ENCODE measurements at regions not wholly inside any gene's neighbourhood (a gene's known extent, or its start where the extent isn't known, plus 50 kb on each side); places are given as distances from the start of the nearest gene placed in this dataset.
A peak's percentile ranks its signal among the peaks of the same experiment; 100 is the strongest.

DNA sequence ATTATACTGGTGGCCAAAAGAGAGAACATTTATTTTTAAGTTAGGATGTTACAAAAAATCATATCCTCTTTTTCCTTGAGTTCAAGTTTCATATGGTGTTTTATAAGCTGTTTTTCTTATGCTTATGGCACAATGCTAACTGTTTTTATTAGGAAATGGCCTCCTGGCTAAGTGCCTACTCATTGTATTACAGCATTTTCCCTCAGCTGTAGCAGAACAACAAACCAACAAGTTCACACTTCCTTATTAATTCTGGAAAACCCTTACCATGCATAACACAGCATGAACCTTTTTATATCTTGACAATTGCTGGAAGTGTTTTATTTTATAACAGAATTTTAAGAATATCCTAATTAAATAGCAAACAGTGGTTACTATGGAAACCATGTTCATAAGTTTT is 165.8 kb downstream of the GASK1B start:
- DNase-seq, result no peak

DNA sequence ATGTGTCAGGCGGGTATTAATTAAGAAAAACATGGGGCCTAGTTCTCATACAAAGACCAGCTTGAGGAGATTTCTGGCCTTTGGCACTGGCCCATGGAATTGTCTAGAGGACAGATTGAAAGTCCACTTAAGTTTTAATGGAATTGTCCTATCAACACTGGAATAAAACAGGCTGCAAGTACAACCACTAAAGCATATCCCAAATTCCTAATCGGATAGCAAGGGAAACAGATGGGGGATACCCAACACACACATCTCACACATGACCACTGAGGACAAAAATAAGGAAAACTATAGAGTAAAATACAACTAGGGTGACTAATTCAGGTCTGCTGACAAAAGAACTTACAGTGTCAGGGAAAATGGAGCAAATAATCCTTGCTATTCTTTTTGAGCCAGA is 167.8 kb downstream of the GASK1B start:
- no peak for DNase-seq

DNA sequence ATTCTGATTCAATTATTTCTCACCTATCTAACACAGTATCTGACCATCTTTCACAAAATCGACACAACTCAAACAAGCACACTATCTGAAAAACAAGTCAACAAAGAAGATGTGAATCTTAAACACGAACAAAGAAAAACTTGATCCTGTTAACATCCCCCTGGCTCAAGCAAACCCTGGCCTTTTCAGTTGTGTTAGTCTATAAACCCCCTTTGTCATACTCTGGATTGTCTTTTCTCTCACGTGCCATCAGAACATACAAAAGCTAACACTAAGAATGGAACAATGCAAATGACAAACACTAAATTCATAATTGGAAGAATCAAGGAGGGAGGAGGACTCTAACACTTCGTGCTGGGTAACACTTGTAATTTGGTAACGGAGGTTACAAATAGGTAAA is 168.7 kb downstream of the GASK1B start:
- DNase-seq, result no peak

DNA sequence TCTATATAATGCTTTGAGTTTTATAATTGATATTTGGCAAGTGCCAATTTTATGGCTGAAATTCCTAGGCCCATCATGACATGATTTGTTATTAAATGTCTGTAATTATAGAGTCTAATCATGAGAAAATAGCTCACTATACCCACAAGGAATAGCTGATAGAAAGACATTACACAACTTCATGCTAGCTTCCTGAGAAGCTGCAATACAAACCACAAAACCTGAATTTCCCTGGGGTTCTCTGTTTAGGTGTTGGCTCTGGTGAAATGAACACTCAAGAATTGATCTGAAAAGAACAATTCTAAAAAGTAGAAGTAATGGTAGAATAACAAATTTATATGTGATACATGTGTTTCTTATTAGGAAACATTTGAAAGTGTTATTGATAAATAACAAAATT is 169.6 kb downstream of the GASK1B start:
- no peak for DNase-seq

DNA sequence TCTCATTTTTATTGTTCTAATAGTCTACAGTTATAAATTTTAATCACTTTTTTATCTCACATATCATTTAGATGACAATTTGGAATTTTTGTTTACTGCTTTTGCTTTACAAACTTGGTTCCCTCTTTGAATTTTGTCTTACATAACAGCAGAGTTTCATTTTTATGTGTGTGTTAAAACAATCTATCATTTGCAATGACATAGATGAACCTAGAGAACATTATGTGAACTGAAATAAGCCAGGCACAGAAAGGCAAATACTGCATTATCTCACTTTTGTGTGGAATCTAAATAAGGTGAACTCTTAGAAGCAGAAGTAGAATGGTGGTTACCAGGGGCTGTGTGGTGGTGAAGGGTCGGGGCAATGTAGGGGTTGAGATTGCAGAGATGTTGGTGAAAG is 170.7 kb downstream of the GASK1B start:
- no peak for DNase-seq

DNA sequence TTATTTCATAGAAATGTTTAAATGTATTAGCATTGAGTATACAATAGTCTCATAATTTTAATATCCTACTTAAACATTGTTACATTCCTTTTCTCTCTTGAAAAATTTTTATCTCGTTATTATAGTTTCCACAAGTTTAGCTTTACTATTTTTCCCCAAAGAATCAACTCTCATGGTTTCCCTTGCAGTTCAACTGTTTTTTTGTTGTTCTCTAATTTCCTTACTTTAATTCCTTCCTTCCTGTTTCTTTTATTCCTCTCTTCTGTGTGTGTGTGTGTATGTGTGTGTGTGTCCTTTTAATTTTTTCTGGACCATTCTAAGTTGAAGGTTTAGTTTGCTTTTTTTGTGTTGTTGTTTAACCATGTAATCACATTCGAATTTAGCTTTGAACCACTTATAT is 171.1 kb downstream of the GASK1B start:
- DNase-seq, result no peak

DNA sequence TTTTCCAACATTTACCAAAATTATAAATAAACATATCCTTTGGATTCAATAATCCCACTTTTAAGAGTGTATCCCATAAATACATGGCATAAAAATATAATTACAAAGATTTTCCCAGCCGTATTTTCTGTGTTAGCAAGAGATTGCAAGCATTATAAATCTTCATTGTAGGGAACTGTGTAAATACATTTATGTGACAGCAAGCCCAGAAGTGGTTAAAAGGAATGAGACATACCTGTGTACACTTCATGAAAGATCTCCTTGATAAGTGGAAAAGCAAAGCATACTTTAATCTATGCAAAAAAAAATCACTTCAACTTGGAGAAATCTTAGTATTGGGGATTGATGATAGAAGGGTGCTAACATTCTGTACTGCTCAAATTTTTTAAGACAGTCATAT is 173.1 kb downstream of the GASK1B start:
- no peak for DNase-seq

- no peak for DNase-seq
Observed at GRCh38 chr4:157997296-157997695, 175.5 kb downstream of the GASK1B start.

GRCh38 chr4:157996061-157997028 is 176.5 kb downstream of the GASK1B start:
- DNase-seq, result no peak

DNA sequence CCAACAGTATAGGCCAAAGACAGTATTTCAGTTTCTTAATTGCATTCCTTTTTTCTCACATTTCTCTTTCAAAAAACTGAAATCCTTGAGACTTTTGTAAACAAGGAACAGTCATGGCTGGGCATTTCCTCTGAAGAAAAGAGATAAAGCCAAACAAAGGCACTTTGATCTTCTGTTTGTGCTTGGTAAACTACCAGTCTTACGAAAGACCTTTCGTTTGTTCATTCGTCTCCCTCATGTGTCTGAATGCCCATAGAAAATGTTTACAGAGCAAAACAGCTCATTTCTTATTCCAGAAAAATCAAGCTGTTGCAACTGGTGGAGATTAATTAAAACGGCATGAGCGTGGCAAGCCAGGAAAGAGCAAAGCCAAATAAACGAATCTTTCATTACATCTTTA is 178.0 kb downstream of the GASK1B start:
- no peak for DNase-seq

DNA sequence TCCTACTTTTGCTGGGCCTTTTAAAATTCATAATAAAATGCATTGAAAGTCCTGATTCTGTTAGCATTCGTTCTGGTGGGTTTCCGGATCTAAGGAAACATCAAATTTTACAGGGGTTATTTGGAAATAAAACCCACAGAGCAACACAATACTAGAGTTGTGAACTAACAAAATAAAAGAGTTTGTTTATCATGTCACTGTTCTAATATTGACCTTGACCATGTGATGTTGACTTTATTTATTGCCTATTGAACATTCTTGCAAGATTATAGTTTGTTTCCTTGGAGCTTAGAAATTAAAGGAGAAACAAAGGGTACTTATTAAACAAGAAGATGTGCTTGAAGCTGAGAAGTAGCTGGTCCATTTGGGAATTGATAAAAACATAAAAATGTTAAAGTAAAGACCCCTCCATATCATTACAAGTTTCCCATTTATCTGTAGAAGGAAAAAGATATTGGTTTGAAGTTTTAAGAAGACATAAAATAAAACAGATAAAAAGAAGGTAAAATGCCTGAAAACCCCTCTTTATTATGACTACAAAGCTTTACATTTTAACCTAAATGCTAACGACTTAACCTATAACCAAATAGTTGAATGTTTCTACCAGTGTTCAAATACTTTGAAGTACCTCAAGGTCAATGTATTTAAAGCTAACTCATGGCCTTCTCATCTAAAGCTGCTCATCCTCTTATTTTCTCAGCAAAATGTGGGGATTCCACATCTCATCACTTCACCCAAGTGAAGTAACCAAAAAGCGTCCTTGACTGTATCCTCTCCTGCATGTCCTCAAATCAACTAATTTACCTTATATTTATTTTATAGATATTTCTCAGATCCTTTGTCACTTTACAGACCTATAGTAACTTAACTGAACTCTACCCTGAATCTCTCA is 179.6 kb downstream of the GASK1B start:
- DNase-seq, result no peak

GRCh38 chr4:157992038-157992705 is 180.7 kb downstream of the GASK1B start:
- DNase-seq, result peak; percentile 26

- no peak for DNase-seq
Observed at GRCh38 chr4:157988641-157989040, 184.2 kb downstream of the GASK1B start.

- DNase-seq, result no peak
Observed at GRCh38 chr4:157984285-157984911, 188.4 kb downstream of the GASK1B start.

GRCh38 chr4:157983300-157983699 is 189.5 kb downstream of the GASK1B start:
- DNase-seq, result no peak

DNA sequence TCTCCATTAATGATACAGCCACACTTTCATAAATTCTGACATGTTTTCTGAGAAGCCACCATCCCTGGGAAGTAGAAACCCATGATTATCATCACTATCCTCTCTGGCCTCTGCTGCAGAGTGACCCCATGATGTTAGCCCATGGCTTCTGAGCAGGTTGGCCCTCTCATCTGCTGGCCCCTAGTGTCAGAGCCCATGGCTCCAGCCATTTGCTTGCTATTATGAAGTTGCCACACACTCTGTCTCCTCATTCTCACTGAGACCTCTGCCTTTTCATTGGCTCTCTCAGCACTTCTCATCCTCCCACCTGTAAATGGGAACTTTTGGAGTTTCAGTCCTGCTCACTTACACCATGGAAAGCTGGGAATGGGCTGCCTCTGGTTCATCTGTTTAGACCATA is 192.7 kb downstream of the GASK1B start:
- no peak for DNase-seq

- peak; percentile 48 for DNase-seq
Observed at GRCh38 chr4:157978680-157979361, 194.0 kb downstream of the GASK1B start.

DNA sequence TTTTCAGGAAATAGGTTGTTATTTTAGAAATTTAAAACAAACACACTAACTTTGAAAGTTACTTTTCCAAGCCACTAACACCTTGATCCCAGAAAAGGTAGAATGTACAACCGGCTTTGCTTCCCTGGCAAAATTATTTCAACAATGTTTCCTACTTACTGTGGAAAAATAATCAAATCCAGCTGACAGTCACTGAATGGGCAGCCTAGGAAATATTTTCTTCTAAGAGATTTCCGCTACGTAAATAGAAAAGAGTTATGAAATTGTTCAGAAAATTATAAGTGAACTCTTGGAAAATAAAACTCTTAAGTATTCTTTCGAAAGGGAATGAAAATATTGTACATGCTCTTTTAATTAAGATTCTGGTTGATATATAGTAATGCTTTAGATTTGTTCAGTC is 195.7 kb downstream of the GASK1B start:
- DNase-seq, result no peak

DNA sequence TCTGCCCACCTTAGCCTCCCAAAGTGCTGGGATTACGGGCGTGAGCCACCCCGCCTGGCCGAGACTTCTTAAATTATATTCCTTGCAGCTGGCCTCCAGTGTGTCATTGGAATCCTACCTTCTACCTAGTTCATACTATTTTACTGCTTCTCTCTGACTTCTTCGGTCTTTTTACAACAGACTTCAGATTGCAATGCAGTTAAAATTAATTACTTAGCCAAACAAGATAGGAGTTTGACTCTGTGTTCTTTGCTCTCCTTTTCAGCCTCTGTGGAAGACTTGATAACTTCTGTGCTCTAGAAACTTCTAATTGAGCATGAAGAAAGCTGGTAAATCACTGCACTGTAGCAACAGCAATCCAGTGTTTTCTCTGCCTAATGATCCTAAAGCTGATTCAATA is 199.5 kb downstream of the GASK1B start:
- DNase-seq, result no peak

GRCh38 chr4:157964463-157964862 is 208.4 kb downstream of the GASK1B start:
- no peak for DNase-seq

DNA sequence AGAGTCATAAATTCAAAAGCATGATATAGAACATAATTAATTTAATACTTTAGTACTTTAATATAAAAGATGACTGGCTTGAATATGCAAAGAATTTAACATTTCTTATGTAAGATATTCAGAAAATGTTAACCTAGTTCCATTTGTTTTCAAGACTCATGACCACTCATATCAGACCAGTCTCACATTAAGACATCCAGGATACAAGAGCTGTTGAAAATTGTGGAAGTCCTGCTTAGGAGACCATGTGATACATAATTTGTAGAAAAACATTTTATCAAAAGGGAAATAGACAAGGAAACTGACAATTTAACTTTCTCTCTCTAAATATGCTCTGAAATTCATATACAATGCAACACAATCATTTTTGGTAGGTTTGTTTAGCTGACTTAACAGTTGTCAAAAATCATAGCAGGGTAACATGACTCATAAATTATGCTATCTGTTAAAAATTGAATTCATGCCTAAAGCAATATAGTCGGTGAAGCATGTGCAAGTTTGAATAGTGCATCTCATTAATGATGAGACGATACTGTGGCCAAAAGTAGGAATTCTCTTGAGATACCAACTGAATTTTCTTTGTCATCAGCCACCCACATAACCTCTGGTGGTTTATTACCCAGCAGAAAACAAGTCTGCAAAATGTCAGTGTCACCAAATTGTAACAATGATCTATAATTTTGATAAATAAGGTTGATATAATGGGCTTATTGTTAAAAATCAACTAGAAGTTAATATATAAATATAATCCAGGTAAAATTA is 211.4 kb downstream of the GASK1B start:
- DNase-seq, result no peak

Data from NCI-H1694 (cell line).